ENCODE measurements at regions not wholly inside any gene's neighbourhood (a gene's known extent, or its start where the extent isn't known, plus 50 kb on each side); places are given as distances from the start of the nearest gene placed in this dataset.

- DNase-seq (ENCODE audit: low read depth, low spot score), result no peak
These were observed 307.8 kb downstream of the EPHA4 start for GRCh38 chr2:221264318-221264717.

- no peak for DNase-seq (ENCODE audit: low read depth, low spot score)
These were observed 304.2 kb downstream of the EPHA4 start for GRCh38 chr2:221267773-221268425.

DNA sequence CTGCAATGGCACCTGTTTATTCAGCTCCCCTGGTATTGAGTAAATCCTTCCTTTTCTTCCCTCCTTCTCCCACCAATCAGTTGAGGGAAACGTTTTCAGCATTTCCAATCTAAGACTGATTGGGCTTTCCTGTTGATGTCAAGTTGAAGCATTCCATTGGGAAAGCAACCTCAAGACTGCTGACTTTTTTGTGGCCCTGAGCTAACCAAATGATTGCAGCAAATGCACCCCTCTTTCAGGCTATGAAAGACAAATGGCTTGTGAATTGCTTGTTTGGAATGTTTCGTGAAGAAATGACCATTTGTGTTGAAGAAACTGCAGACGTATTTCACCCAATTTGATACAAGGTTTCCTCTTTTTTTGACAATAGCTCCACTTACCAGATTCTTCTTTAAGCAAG lies 303.5 kb downstream of the EPHA4 start:
- no peak for DNase-seq (ENCODE audit: low read depth, low spot score)

DNA sequence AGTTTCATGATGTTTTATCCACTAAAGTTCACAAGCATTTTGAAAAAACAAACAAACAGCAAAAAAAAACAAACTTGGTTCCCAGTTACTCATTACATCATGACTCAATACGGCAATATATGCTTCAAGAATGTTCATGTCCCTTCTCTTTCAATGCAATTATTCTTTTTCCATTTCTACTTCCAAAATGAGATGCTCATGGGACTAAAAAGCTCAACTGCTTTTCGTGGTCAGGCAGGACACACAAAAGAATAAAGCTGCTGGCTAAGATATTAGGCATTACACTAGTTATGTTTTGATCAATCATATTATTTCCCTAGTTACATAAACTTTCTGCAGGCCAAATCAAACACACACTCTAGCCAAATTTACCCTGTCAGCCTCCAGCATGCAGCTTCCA lies 301.3 kb downstream of the EPHA4 start:
- no peak for DNase-seq (ENCODE audit: low read depth, low spot score)

GRCh38 chr2:221272729-221273128 lies 299.4 kb downstream of the EPHA4 start:
- no peak for DNase-seq (ENCODE audit: low read depth, low spot score)

- no peak for DNase-seq (ENCODE audit: low read depth, low spot score)
These were observed 296.1 kb downstream of the EPHA4 start for GRCh38 chr2:221276033-221276432.

DNA sequence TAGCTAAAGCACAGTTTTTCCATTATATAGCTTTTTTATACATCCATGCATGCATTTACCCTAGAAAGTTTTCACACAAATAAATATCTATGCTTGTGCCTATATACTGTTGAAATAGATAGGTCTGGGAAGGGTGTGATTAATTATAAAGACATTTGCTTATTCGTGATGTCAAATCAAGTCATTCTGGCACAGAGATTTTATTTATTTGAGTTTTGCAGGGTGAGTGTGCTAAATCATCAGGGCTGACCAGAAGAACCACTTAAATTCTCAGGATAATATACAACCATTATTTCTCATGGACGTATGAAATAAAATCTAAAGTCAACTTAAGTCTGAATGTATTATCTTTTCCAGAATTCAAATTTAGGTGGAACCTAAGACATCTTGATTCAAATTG lies 295.5 kb downstream of the EPHA4 start:
- no peak for DNase-seq (ENCODE audit: low read depth, low spot score)

GRCh38 chr2:221282386-221282785 lies 289.7 kb downstream of the EPHA4 start:
- no peak for DNase-seq (ENCODE audit: low read depth, low spot score)

- DNase-seq (ENCODE audit: low read depth, low spot score), result no peak
These were observed 288.1 kb downstream of the EPHA4 start for GRCh38 chr2:221283896-221284545.

- no peak for DNase-seq (ENCODE audit: low read depth, low spot score)
These were observed 287.0 kb downstream of the EPHA4 start for GRCh38 chr2:221285148-221285547.

DNA sequence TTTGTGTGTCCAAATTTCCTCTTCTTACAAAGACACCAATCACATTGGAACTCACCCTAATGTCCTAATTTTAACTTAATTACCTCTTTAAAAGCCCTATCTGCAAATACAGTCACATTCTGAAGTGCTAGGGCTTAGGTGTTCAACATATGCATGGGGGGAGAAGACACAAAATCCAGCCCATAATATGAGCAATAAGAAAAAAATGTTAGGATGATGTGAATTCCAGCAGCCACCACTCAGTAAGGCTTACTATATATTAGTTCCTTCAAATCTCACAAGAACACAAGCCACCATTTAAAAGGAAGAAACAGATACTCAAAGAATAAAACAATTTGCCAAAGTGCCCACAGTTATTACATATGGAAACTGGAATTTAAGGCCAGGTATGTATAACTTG lies 285.7 kb downstream of the EPHA4 start:
- DNase-seq (ENCODE audit: low read depth, low spot score), result no peak

DNA sequence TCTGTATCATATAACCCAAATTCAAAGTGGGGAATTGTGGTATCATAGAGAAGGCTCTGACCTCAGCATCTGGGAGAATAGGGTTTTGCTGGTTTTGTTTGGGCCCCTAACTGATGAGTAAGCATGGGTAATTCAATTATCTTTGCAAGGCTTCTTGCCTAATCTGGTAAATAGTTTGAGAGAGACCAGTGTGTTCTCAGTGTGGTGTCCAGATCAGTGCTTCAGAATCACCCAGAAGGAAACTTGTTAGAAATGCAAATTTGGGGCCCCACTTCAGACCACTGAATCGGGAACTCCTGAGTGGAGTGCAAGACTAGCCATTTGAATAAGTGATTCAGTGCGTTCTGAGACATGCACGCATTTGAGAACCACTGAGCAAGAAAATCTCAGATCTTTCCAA lies 282.7 kb downstream of the EPHA4 start:
- no peak for DNase-seq (ENCODE audit: low read depth, low spot score)

DNA sequence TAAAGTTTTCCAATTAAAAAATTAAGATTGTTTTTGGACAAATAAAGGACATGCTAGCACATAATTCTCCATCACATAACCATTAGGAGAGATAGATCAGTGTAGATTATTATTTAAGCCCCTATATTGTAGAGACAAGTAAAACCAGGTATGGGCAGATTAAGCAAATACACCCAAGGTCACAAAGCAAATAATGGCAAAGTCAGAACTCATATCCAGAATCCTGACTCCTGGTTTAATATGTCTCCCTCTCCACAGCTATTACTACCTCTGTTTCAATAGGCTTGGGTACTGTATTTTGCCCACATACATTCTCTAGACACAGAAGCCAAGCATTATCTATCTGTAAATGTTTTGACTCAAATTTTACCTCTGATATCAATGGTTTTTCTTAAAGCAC lies 282.3 kb downstream of the EPHA4 start:
- DNase-seq (ENCODE audit: low read depth, low spot score), result no peak

GRCh38 chr2:221293949-221294742 lies 278.0 kb downstream of the EPHA4 start:
- DNase-seq (ENCODE audit: low read depth, low spot score), result no peak

- DNase-seq (ENCODE audit: low read depth, low spot score), result no peak
These were observed 267.2 kb downstream of the EPHA4 start for GRCh38 chr2:221304916-221305315.

DNA sequence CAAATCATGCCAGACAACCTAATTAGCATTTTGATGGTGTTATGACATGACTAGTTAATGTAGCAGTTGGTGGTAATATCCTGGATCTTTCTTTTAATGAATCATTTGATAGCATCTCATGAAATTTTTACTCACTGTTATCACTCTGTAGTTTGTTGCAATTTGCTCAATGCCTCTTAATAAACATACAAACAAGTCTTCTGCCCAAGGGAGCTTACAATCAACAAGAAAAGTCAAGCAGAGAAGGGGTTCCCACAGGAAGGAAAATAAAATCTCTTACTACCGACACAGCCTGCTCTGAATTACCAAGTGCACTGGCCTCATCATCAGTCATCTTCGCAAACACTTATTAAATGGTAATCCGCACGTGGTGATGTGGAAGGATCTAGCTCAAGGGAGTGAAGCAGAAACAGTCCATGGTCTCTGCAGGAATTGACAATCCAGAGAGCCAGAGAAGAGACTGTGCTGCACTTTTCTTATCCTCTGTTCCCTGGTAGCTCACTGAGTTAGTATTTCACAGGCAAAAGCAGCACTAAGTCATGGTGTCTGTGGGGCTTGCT lies 263.5 kb downstream of the EPHA4 start:
- DNase-seq (ENCODE audit: low read depth, low spot score), result no peak

DNA sequence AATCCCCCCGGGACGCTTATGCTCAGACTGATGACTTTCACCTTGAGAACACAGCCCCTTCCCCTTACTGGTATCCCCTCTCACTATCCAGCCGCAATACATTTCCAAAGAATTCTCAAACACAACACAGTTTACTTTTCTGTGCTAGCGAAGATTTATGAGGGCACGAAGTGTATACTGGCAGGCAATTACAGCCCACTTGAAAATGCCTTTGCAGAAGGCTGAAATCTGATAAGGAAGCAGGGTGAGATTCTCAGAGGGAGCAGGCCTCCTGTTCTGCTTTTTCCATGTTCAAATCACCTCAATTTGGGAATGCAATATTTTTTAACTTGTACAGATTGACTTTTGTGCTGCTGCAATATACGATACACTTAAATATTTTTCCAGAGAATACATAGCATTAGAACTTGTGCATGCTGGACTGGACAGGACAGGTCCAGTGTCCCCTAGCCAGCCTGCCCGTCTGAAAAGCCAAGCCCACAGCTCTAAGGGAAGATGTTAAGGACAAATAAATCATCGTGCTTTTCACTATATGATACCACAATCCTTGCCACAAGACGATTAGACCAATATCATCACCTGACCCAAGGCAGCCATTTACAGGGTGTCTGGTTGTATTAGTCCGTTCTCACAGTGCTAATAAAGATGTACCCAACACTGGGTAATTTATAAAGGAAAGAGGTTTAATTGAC lies 262.1 kb downstream of the EPHA4 start:
- DNase-seq (ENCODE audit: low read depth, low spot score), result no peak

- DNase-seq (ENCODE audit: low read depth, low spot score), result no peak
These were observed 261.4 kb downstream of the EPHA4 start for GRCh38 chr2:221310730-221311129.

- no peak for DNase-seq (ENCODE audit: low read depth, low spot score)
These were observed 259.5 kb downstream of the EPHA4 start for GRCh38 chr2:221312634-221313033.

DNA sequence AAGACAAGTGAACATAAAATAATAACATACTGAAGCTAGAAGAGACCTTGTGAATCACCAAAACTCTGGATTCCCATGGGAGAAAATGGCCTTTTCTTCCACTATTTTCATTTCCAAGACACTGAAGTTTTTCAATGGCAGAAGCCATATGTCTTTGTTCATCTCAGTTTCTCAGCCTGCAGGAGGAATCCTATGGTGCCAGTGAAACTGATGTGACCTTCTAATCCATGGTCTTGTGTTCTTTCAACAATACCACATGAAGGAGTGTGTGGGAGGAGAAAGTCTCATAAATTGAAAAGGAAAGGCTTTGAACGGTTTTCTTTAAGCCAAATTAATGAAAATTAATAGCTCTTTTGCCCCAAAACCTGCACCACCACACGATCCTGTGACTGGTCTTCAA lies 257.3 kb downstream of the EPHA4 start:
- no peak for DNase-seq (ENCODE audit: low read depth, low spot score)

- no peak for DNase-seq (ENCODE audit: low read depth, low spot score)
These were observed 253.6 kb downstream of the EPHA4 start for GRCh38 chr2:221318376-221319130.
